ENCODE measurements at regions not wholly inside any gene's neighbourhood (a gene's known extent, or its start where the extent isn't known, plus 50 kb on each side); places are given as distances from the start of the nearest gene placed in this dataset.

GRCh38 chr7:79740076-79740475 is 286.6 kb upstream of the MAGI2 start:
- TF ChIP-seq CTCF (conservative IDR thresholded peaks at IDR 0.05; ENCODE audit: low read length) = no peak
- no peak for TF ChIP-seq EZH2phosphoT487 (IDR thresholded peaks at IDR 0.05; ENCODE audit: borderline replicate concordance)
